ENCODE measurements at regions not wholly inside any gene's neighbourhood (a gene's known extent, or its start where the extent isn't known, plus 50 kb on each side); places are given as distances from the start of the nearest gene placed in this dataset.

GRCh38 chr14:98233656-98234055, 1038.3 kb downstream of the BCL11B start:
- TF ChIP-seq REST (IDR thresholded peaks at IDR 0.05; ENCODE audit: insufficient replicate concordance, low read depth) (no peak), SPI1 (IDR thresholded peaks at IDR 0.05; ENCODE audit: borderline replicate concordance, low read depth) (no peak), POLR2AphosphoS5 (IDR thresholded peaks at IDR 0.05; ENCODE audit: low read depth) (no peak), CTCF (IDR thresholded peaks at IDR 0.05; ENCODE audit: insufficient read depth, low read length) (no peak), GABPA (IDR thresholded peaks at IDR 0.05; ENCODE audit: low read depth) (no peak)
- Histone ChIP-seq H3K27ac (replicated peaks) (no peak overlapping the region), H3K4me3 (replicated peaks; ENCODE audit: insufficient read depth, low read length) (no peak overlapping the region), H3K27me3 (ENCODE audit: insufficient read depth, poor library complexity, severe bottlenecking) (no peaks in the 10 kb centered on the region)
- DNase-seq (ENCODE audit: low read depth in 1 of 2, low spot score in 1 of 2) = no peak

GRCh38 chr14:98234208-98234607, 1037.8 kb downstream of the BCL11B start:
- no peak for DNase-seq (ENCODE audit: low read depth in 1 of 2, low spot score in 1 of 2)
- H3K4me3 ChIP-seq (replicated peaks; ENCODE audit: insufficient read depth, low read length) = no peak overlapping the region

GRCh38 chr14:98236314-98236713, 1035.7 kb downstream of the BCL11B start:
- Histone ChIP-seq H3K27ac (replicated peaks) (no peak overlapping the region), H3K27me3 (ENCODE audit: insufficient read depth, poor library complexity, severe bottlenecking) (no peaks in the 10 kb centered on the region), H3K4me3 (replicated peaks; ENCODE audit: insufficient read depth, low read length) (no peak overlapping the region)
- TF ChIP-seq POLR2AphosphoS5 (IDR thresholded peaks at IDR 0.05; ENCODE audit: low read depth) = no peak
- no peak for TF ChIP-seq CTCF (IDR thresholded peaks at IDR 0.05; ENCODE audit: insufficient read depth, low read length)
- no peak for TF ChIP-seq GABPA (IDR thresholded peaks at IDR 0.05; ENCODE audit: low read depth)
- no peak for TF ChIP-seq SPI1 (IDR thresholded peaks at IDR 0.05; ENCODE audit: borderline replicate concordance, low read depth)
- TF ChIP-seq REST (IDR thresholded peaks at IDR 0.05; ENCODE audit: insufficient replicate concordance, low read depth) = no peak
- DNase-seq (ENCODE audit: low read depth in 1 of 2, low spot score in 1 of 2) = no peak

More at GRCh38 chr14:98234208-98234607, 1037.8 kb downstream of the BCL11B start:
- Histone ChIP-seq H3K27ac (replicated peaks) (no peak overlapping the region), H3K27me3 (ENCODE audit: insufficient read depth, poor library complexity, severe bottlenecking) (no peaks in the 10 kb centered on the region)
- TF ChIP-seq REST (IDR thresholded peaks at IDR 0.05; ENCODE audit: insufficient replicate concordance, low read depth) (no peak), CTCF (IDR thresholded peaks at IDR 0.05; ENCODE audit: insufficient read depth, low read length) (no peak), SPI1 (IDR thresholded peaks at IDR 0.05; ENCODE audit: borderline replicate concordance, low read depth) (no peak), POLR2AphosphoS5 (IDR thresholded peaks at IDR 0.05; ENCODE audit: low read depth) (no peak), GABPA (IDR thresholded peaks at IDR 0.05; ENCODE audit: low read depth) (no peak)
